GM18873 (cell line): ENCODE measurements at regions not wholly inside any gene's neighbourhood (a gene's known extent, or its start where the extent isn't known, plus 50 kb on each side); places are given as distances from the start of the nearest gene placed in this dataset.
"Not testable (repeated sequence)": the region's sequence is repeated elsewhere in the genome, so short reads cannot be mapped to it uniquely, and the experiment has no call there.

Experiments
- ATAC-seq: cut with Tn5 transposase; IDR thresholded peaks from one replicate; pipeline ENCODE4 v1.9.1; 2021; ENCODE audit warnings: mild to moderate bottlenecking, moderate library complexity, moderate number of reproducible peaks; ENCODE audit not compliant: unreplicated experiment, low FRiP score

DNA sequence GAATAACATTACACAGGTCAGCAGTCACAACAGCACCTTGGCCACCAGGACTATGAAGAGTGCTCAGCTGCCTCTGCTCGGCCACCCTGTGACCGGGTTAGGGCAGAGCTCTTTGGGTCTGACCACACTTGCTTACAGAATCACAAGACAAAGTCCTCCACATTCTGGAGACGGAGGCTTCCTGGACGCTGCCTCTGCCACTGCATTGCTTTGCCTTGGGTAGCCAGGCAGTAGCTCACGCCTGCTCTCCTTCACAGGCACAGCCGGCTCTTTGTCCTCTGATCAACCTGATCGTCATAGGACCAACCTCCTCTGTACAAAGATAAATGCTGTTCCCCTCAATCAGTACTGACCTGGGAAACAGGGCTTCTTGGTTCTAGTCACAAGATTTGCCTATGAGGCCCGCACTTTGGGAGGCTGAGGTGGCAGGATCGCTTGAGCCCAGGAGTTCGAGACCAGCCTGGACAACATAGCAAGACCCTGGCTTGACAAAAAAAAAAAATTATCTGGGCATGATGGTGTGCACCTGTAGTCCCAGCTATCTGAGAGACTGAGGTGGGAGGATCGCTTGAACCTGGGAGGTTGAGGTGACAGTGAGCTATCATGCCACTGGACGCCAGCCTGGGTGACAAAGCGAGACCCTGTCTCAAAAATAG is 128.4 kb upstream of the IER5L start:
- no peak for ATAC-seq

GRCh38 chr9:129305246-129305645 is 127.2 kb upstream of the IER5L start:
- no peak for ATAC-seq

- no peak for ATAC-seq
Observed at GRCh38 chr9:129301941-129302340, 123.9 kb upstream of the IER5L start.

DNA sequence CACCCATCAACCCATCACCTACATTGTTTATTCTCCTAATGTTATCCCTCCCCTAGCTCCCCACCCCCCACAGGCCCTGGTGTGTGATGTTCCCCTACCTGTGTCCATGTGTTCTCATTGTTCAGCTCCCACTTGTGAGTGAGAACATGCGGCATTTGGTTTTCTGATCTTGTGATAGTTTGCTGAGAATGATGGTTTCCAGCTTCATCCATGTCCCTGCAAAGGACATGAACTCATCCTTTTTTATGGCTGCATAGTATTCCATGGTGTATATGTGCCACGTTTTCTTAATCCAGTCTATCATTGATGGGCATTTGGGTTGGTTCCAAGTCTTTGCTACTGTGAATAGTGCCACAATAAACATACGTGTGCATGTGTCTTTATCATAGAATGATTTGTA is 118.1 kb upstream of the IER5L start:
- not testable (repeated sequence) for ATAC-seq

DNA sequence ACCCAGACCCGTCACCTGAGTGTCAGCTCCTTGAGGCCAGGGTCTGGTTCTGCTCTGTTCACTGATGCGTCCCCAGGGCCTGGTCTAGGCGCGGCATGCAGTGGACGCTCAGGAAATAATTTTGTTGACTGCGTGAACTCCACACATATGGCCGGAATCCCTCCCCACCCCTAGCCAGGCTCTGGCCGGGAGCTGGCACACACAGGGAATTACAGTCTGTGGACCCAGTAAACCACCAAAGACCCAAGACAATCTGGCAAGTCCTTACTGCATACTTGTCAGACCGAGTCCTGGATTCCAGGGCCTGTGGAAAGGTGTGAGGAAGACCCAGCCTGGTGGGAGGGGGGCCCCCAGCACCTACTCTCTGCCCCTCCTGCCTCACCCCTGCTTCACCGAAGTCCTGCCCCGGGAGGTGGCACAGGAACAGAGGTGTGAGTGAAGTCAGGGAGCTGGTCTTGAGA is 113.0 kb upstream of the IER5L start:
- ATAC-seq, result no peak

GRCh38 chr9:129290606-129291005 is 112.5 kb upstream of the IER5L start:
- ATAC-seq, result no peak

GRCh38 chr9:129289883-129290282 is 111.8 kb upstream of the IER5L start:
- no peak for ATAC-seq

- no peak for ATAC-seq
Observed at GRCh38 chr9:129289131-129289731, 111.2 kb upstream of the IER5L start.

- ATAC-seq, result no peak
Observed at GRCh38 chr9:129287619-129288305, 109.7 kb upstream of the IER5L start.

- ATAC-seq, result no peak
Observed at GRCh38 chr9:129285979-129286772, 108.1 kb upstream of the IER5L start.

DNA sequence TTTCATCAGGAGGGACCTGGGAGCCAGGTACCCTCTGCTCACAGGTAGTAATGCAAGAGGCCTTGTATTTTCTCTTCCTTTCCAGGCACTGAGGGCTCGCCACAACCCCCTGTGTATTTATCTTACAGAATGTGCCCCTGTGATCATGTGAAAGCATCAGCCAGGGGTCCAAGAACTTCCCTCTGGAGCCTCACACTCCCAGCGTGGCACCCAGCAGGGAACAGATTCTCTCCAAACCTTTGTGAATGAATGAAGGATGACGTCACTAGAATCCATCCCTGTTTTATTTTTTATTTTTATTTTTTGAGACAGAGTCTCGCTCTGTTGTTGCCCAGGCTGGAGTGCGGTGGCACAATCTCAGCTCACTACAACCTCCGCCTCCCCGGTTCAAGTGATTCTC is 107.3 kb upstream of the IER5L start:
- no peak for ATAC-seq

DNA sequence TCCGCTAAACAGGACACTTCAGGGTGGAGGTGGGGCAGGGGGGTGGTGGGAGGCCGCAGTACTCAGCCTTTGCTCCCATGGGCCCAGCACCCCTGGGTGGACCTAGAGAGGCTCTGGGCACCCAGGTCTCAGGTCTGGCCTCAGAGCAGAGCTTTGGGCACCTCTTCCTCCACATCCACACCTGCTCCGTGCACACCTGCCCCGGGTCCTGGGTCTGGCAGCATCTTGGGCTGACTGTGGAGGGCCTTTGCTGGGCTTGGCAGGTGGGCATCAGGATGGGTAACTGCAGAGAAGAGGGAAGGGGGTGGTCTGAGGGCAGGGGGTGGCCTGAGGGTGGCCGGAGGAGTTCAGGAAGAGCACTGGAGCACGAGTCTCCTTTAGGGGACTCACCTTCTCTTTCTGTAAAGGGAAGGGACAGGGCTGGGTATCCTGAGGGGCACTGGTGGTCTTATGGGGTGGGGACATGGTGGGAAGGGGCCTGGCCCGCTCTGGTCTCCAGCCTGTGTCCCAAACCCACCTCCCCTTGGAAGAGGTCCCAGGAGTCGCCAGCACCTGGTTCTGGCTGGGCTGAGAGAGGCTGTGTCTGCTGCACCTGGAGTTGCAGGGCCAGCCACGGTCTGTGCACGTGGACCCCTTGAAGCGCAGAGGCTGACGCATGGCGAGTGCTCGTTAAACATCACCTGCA is 106.7 kb upstream of the IER5L start:
- no peak for ATAC-seq

DNA sequence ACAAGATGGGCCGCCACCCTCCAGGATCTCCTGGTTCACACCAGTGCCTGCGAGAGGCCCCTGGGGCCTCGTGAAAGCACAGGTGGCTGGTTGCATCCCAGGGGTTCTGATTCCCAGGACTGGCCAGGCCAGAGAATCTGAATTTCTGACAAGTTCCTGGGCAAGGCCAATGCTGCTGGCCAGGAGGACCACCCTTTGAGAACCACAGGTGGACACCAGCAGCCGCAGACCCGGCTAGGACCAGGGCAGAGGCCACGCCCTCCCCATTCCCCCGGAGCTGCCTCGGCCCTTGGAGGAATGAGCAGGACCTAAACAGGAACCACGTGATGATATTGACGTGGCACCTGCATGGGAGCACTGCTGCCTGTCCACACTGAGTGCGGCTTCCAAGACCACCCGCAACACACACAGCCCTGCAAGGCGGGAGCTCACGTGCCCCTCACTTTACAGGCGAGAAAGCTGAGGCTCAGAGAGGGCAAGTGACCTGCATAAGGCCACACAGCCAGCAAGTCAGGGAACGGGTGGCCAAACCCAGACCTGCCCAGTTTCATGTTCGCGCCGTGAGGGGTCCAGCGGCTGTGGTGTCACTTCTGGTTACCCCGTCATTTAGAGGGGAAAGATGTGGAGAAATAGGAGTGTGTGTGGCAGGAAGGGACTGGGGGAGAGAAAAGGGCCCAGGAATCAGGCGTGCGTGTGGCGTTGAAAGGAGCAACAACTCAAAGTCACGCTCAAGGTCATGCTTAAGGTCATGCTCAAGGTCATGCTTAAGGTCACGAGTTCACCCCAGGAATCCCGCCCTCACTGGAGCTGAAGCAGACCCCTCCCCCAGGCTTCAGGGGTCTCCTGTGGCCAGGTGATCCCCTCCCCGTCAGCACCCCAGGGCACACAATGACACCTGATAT is 105.9 kb upstream of the IER5L start:
- no peak for ATAC-seq

GRCh38 chr9:129283291-129283691 is 105.2 kb upstream of the IER5L start:
- no peak for ATAC-seq

- no peak for ATAC-seq
Observed at GRCh38 chr9:129282731-129283211, 104.7 kb upstream of the IER5L start.

DNA sequence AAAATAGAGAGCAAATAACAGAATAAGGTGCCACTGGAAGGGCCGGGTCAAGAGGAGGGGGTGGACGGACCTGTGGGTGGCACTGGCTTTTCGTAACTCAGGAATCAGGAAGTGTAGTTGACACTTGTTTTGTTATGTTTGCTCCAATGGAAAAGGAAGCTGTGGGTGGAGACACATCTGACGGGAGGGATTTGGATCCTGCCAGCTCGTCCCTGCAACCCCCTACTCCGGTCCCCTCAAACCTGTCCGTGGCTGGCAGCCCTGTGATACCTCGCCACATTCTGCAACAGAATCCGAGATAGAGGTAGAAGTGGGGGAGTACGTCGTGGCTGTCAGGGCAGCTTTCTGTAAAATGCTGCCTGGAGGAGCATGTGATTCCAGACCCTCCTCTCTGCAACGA is 104.2 kb upstream of the IER5L start:
- ATAC-seq, result no peak

GRCh38 chr9:129281506-129282145 is 103.6 kb upstream of the IER5L start:
- no peak for ATAC-seq

- ATAC-seq, result no peak
Observed at GRCh38 chr9:129280623-129281271, 102.7 kb upstream of the IER5L start.
